Fibroblast of lung (primary cell): ENCODE measurements at regions not wholly inside any gene's neighbourhood (a gene's known extent, or its start where the extent isn't known, plus 50 kb on each side); places are given as distances from the start of the nearest gene placed in this dataset.

ENCODE experiments used
- CTCF ChIP-seq, 2 donors: IDR thresholded peaks in 1 of 2; conservative IDR thresholded peaks in 1 of 2; 1 replicate in 1 of 2; 2 replicates in 1 of 2; pipeline ENCODE4 v1.5.1; 2011 to 2012; ENCODE audit warnings: low read length in 2 of 2, control low read depth in 1 of 2, inconsistent platforms in 1 of 2, low read depth in 1 of 2, mild to moderate bottlenecking in 1 of 2
- EZH2 ChIP-seq: IDR thresholded peaks from 2 replicates; pipeline ENCODE4 v1.5.1; 2012; ENCODE audit warnings: low read length, control low read depth, mild to moderate bottlenecking; ENCODE audit errors: missing control alignments

GRCh38 chr11:79668575-79668974, 227.7 kb upstream of the TENM4 start:
- TF ChIP-seq CTCF (conservative IDR thresholded peaks at IDR 0.05 in 1 of 2, IDR thresholded peaks at IDR 0.05 in 1 of 2; ENCODE audit: low read depth in 1 of 2, low read length in 2 of 2): no peak
- no peak for TF ChIP-seq EZH2
